IMR-90 (cell line): ENCODE measurements at regions not wholly inside any gene's neighbourhood (a gene's known extent, or its start where the extent isn't known, plus 50 kb on each side); places are given as distances from the start of the nearest gene placed in this dataset.

Experiments used
- ATAC-seq: fragments of 200-7000 bp; cut with Tn5 transposase; 2 replicates; pipeline ENCODE4 v1.9.1; 2020; ENCODE audit warnings: low read depth, mild to moderate bottlenecking, moderate library complexity
- BruUV-seq: library from RNA; stranded (reverse); fragments of 400-500 nt; replicated peaks from 2 replicates; lab custom pipeline; 2021; lab: Mats Ljungman, UMichigan
- CTCF ChIA-PET: fragments of 300-600 bp; formaldehyde crosslinking; extraction: SDS; loops from one replicate; lab custom pipeline; 2021; ENCODE audit warnings: antibody characterized with exemption; lab: Yijun Ruan, JAX
- POLR2A ChIA-PET: fragments of 300-600 bp; sonication (Branson Sonifier 250); formaldehyde crosslinking; loops from one replicate; lab custom pipeline; 2022; ENCODE audit warnings: antibody characterized with exemption; ENCODE audit not compliant: unreplicated experiment; lab: Charles Lee
- DNase-seq: peaks from one replicate; pipeline ENCODE4 v3.0.0; 2013
- H2AFZ ChIP-seq: replicated peaks from 2 replicates; pipeline ENCODE3; 2013; ENCODE audit warnings: low read length, mild to moderate bottlenecking; ENCODE audit not compliant: poor library complexity
- H2AK5ac ChIP-seq: 2 replicates; pipeline ENCODE4 v1.6.1; 2013; ENCODE audit warnings: low read depth, low read length, inconsistent platforms
- H2AK9ac ChIP-seq: replicated peaks from 2 replicates; pipeline ENCODE3; 2013; ENCODE audit warnings: mild to moderate bottlenecking, low read depth, low read length, moderate library complexity; ENCODE audit not compliant: poor library complexity
- H2BK120ac ChIP-seq: 2 replicates; pipeline ENCODE4 v1.6.1; 2013; ENCODE audit warnings: low read depth, low read length, inconsistent platforms
- H2BK15ac ChIP-seq: 3 replicates; pipeline ENCODE4 v1.6.1; 2013; ENCODE audit warnings: low read depth, low read length, inconsistent platforms
- H2BK20ac ChIP-seq: 2 replicates; pipeline ENCODE4 v1.6.1; 2013; ENCODE audit warnings: low read depth, mild to moderate bottlenecking, inconsistent platforms, low read length, moderate library complexity
- H2BK5ac ChIP-seq: 2 replicates; pipeline ENCODE4 v1.6.1; 2013; ENCODE audit warnings: mild to moderate bottlenecking, low read depth, low read length, inconsistent platforms; ENCODE audit not compliant: poor library complexity, severe bottlenecking
- H3K14ac ChIP-seq: replicated peaks from 2 replicates; pipeline ENCODE4 v1.6.1; 2013; ENCODE audit warnings: low read depth, low read length, inconsistent platforms
- H3K18ac ChIP-seq: 2 replicates; pipeline ENCODE4 v1.6.1; 2013; ENCODE audit warnings: low read depth, low read length, control low read depth
- H3K23ac ChIP-seq: 2 replicates; pipeline ENCODE4 v1.6.1; 2013; ENCODE audit warnings: low read depth, low read length, inconsistent platforms
- H3K27ac ChIP-seq: 2 replicates; pipeline ENCODE4 v1.5.1; 2013; ENCODE audit warnings: mild to moderate bottlenecking, control low read depth, low read length; ENCODE audit not compliant: insufficient read depth
- H3K27me3 ChIP-seq: 2 replicates; pipeline ENCODE4 v1.6.1; 2013; ENCODE audit warnings: low read length; ENCODE audit not compliant: control insufficient read depth, insufficient read depth
- H3K36me3 ChIP-seq: 2 replicates; pipeline ENCODE4 v1.6.1; 2013; ENCODE audit warnings: low read length, mixed read lengths; ENCODE audit not compliant: control insufficient read depth, insufficient read depth
- H3K4ac ChIP-seq: 2 replicates; pipeline ENCODE4 v1.6.1; 2013; ENCODE audit warnings: low read depth, low read length, inconsistent platforms
- H3K4me1 ChIP-seq: 2 replicates; pipeline ENCODE4 v1.6.1; 2013; ENCODE audit warnings: low read length, mixed read lengths; ENCODE audit not compliant: control insufficient read depth, insufficient read depth
- H3K4me2 ChIP-seq: 2 replicates; pipeline ENCODE4 v1.6.1; 2013; ENCODE audit warnings: low read depth, mild to moderate bottlenecking, control low read depth, low read length, moderate library complexity
- H3K4me3 ChIP-seq: 2 replicates; pipeline ENCODE4 v1.5.1; 2013; ENCODE audit warnings: low read depth, mild to moderate bottlenecking, control low read depth, low read length, moderate library complexity; ENCODE audit not compliant: insufficient read depth
- H3K56ac ChIP-seq: 2 replicates; pipeline ENCODE4 v1.6.1; 2013; ENCODE audit warnings: low read length, inconsistent platforms; ENCODE audit not compliant: insufficient read depth; ENCODE audit errors: extremely low read depth
- H3K79me1 ChIP-seq, 2 experiments: 2 replicates each; pipeline ENCODE4 v1.6.1; 2013; ENCODE audit warnings: low read length in 2 of 2, inconsistent platforms in 1 of 2, low read depth in 1 of 2
- H3K9ac ChIP-seq: 2 replicates; pipeline ENCODE4 v1.6.1; 2013; ENCODE audit warnings: low read depth, low read length, control low read depth
- H3K9me1 ChIP-seq: 2 replicates; pipeline ENCODE4 v1.6.1; 2013; ENCODE audit warnings: low read length, inconsistent platforms; ENCODE audit not compliant: insufficient read depth
- H3K9me3 ChIP-seq: 2 replicates; pipeline ENCODE4 v1.6.1; 2013; ENCODE audit warnings: low read length; ENCODE audit not compliant: control insufficient read depth, insufficient read depth
- H4K20me1 ChIP-seq: 2 replicates; pipeline ENCODE4 v1.6.1; 2013; ENCODE audit warnings: low read length, inconsistent platforms; ENCODE audit not compliant: insufficient read depth
- H4K5ac ChIP-seq: 2 replicates; pipeline ENCODE4 v1.6.1; 2013; ENCODE audit warnings: mild to moderate bottlenecking, low read depth, low read length, control low read depth
- H4K8ac ChIP-seq, 2 experiments: 2 replicates each; pipeline ENCODE4 v1.6.1; 2013; ENCODE audit warnings: low read depth in 2 of 2, low read length in 2 of 2, control low read depth in 1 of 2, inconsistent platforms in 1 of 2
- H4K91ac ChIP-seq: 2 replicates; pipeline ENCODE4 v1.6.1; 2013; ENCODE audit warnings: low read depth, low read length, inconsistent platforms; ENCODE audit not compliant: insufficient read depth
- CTCF ChIP-seq: conservative IDR thresholded peaks from 2 replicates; pipeline ENCODE4 v1.5.1; 2012; ENCODE audit warnings: mild to moderate bottlenecking, low read depth, low read length, improper control_type of control experiment
- WGBS, 2 experiments: methylation state at CpG; one replicate each; pipeline versions ENCODE4 v1.1.5 to v1.1.7; 2013; ENCODE audit warnings: missing lambda C conversion rate in 2 of 2; ENCODE audit not compliant: insufficient read length in 1 of 2; ENCODE audit errors: extremely low coverage in 2 of 2; 5-methylcytosine and 5-hydroxymethylcytosine counted together
- dilution Hi-C: fragments of 300-500 bp; cut with HindIII; formaldehyde crosslinking; loops from one replicate; pipeline ENCODE4 v1.14.3; 2018; ENCODE audit warnings: low sequenced_read_pairs; ENCODE audit not compliant: unreplicated experiment
- in situ Hi-C: fragments of 300-500 bp; cut with MboI; formaldehyde crosslinking; loops from 3 replicates; pipeline ENCODE4 v1.14.3; 2019; ENCODE audit warnings: low sequenced_read_pairs, inconsistent platforms, mixed read lengths
- intact Hi-C: fragments of 100-400 bp; cut with micrococcal nuclease; formaldehyde crosslinking; loops from 2 replicates; pipeline ENCODE4 v1.10.0; 2022

DNA sequence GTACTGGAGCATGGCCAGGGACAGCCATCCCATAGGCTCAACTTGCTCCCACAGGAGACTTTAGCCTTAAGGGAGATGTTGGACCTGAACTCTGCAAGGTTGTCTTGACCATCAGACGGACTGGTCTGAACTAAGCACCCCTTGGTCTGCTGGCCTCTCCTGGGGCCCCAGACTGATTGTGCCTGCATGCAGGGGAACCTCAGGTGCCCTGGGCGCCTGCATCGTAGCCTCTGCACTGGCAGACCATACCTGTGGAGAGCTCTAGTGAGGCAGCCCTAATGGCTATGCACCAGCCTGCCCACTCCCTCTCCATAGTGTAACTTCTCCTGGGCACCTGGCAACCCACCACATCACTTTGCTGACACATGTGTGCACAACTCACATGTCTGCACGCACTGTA is 395.6 kb downstream of the ZPLD1 start:
- ATAC-seq: no peak
- no peak overlapping the region for H2AK5ac ChIP-seq
- H3K4ac ChIP-seq: no peak overlapping the region
- H4K91ac ChIP-seq: no peak overlapping the region
- no peaks in the 10 kb centered on the region for H3K36me3 ChIP-seq
- 40% methylated on average over 1 of the region's 4 CpGs; no CpG with 5 or more reads in 1 of the 2 experiments for WGBS, 2 experiments
- BruUV-seq: no TSS peak
- H2AFZ ChIP-seq: no peak overlapping the region
- no peak overlapping the region for H3K9ac ChIP-seq
- no peak overlapping the region for H4K5ac ChIP-seq
- TF ChIP-seq CTCF: no peak
- no peak overlapping the region for H2BK5ac ChIP-seq
- no peak overlapping the region for H2BK120ac ChIP-seq
- no peak overlapping the region for H3K27ac ChIP-seq
- no peak overlapping the region for H4K8ac ChIP-seq
- H3K4me3 ChIP-seq: no peak overlapping the region
- no peak overlapping the region for H3K56ac ChIP-seq
- no peak overlapping the region for H3K14ac ChIP-seq
- no peak overlapping the region for H3K18ac ChIP-seq
- no peaks in the 10 kb centered on the region for H3K4me1 ChIP-seq
- in situ Hi-C loops: no loop called here
- H3K27me3 ChIP-seq: no peaks in the 10 kb centered on the region
- H3K9me1 ChIP-seq: no peaks in the 10 kb centered on the region
- no peak overlapping the region for H3K4me2 ChIP-seq
- no peaks in the 10 kb centered on the region for H3K79me1 ChIP-seq
- ChIA-PET POLR2A (no interaction called here), CTCF (no interaction called here)
- DNase-seq: no peak
- no peak overlapping the region for H2AK9ac ChIP-seq
- no peak overlapping the region for H2BK15ac ChIP-seq
- H2BK20ac ChIP-seq: no peak overlapping the region
- no peaks in the 10 kb centered on the region for H4K20me1 ChIP-seq
- intact Hi-C loops: no loop called here
- H3K23ac ChIP-seq: no peak overlapping the region
- dilution Hi-C loops: no loop called here
- no peaks in the 10 kb centered on the region for H3K9me3 ChIP-seq
